Fibroblast of skin of abdomen (primary cell): ENCODE measurements at regions not wholly inside any gene's neighbourhood (a gene's known extent, or its start where the extent isn't known, plus 50 kb on each side); places are given as distances from the start of the nearest gene placed in this dataset.
"Not testable (repeated sequence)": the region's sequence is repeated elsewhere in the genome, so short reads cannot be mapped to it uniquely, and the experiment has no call there.

Experiments used
- DNase-seq: peaks from one replicate; pipeline ENCODE4 v3.0.0-alpha.2; 2013

DNA sequence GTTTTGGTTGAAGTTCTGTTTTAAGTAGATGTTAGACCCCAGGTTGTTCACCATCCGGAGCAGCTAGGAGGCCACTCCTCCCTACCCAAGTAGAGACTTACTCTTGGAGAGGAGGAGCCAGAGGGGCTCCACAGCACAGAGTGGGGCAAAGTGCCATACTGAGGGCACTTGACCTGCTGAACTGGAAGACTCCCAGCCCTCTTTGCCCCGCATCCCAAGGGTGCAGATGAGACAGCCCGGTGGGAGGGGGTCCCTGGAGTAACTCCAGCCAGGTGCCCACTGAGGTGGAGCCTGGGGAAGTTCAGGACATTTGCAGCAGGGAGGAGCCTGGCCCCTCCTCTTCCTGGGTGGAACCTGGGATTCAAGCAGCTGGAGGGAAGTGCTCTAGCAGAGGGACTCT lies 102.1 kb upstream of the GPR6 start:
- DNase-seq, result no peak

DNA sequence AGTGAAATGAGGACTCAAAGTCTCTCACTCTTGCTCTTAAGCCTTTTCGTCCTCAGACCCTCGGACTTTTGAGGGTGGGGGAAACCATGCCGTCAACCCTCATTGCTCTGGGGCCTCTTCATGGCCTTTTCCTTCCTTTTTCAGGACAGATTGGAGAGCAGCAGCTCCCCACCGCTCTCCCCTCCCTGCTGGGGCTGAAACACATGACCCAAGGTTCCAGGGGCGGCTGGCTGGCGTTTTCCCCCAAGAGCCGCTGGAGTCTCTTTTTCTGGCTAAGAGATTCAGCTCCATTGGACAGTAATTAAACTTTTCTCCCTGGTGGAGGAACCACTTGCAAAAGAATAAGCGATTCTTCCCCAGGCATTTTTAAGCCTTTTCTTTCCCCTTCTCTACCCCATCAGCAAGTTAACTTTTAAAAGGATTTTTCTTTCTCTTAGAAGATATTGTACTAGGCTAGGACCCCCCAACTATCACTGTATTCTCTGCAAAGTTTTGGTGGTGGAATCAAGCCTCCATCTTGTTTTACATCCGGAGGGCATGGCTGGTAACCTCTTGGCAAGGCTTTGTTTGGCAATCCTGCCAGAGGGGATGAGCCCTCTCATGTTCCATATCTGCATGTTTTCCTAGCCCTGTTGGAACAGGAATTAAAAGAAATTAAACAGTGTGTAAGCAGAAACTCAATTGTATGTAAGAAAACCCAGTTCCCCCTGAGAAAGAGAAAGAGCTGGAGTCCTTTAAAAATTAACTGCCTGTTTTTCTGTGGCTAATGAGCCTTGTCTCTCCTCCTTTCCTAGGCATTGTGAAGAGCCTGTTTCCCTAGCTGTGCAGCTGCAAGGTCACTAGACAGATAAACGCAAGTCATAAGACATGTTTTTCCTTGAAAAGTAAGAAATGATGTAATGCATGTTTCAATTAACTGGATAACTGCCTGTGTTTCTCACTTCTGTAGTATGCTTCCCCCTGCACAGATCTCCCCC lies 100.8 kb upstream of the GPR6 start:
- DNase-seq, result no peak

- not testable (repeated sequence) for DNase-seq
Observed at GRCh38 chr6:109878005-109878690, 100.0 kb upstream of the GPR6 start.

DNA sequence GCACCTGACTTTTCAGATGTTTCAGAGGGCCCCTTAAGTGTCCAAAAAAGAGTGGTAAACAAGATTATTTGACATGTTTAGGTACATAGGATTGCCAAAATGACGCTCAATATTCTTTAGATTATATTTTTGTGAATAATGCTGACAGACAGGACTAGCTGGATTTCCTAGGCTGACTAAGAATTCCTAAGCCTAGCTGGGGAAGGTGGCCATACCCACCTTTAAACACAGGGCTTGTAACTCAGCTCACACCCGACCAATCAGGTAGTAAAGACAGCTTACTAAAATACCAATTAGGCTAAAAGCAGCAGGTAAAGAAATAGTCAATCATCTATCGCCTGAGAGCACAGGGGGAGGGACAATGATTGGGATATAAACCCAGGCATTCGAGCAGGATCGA lies 99.0 kb upstream of the GPR6 start:
- DNase-seq, result not testable (repeated sequence)

GRCh38 chr6:109879521-109879920 lies 98.6 kb upstream of the GPR6 start:
- no peak for DNase-seq

DNA sequence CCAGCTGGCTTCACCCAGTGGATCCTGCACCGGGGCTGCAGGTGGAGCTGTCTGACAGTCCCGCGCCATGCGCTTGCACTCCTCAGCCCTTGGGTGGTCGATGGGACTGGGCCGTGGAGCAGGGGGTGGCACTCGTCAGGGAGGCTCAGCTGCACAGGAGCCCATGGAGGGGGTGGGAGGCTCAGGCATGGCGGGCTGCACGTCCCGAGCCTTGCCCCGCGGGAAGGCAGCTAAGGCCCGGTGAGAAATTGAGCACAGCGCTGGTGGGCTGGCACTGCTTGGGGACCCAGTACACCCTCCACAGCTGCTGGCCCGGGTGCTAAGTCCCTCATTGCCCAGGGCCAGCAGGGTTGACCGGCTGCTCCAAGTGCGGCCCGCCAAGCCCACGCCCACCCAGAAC lies 97.0 kb upstream of the GPR6 start:
- not testable (repeated sequence) for DNase-seq

GRCh38 chr6:109881953-109882490 lies 96.1 kb upstream of the GPR6 start:
- peak; percentile 8 for DNase-seq

GRCh38 chr6:109891924-109892323 lies 86.2 kb upstream of the GPR6 start:
- DNase-seq, result no peak

GRCh38 chr6:109892451-109893435 lies 85.4 kb upstream of the GPR6 start:
- no peak for DNase-seq

DNA sequence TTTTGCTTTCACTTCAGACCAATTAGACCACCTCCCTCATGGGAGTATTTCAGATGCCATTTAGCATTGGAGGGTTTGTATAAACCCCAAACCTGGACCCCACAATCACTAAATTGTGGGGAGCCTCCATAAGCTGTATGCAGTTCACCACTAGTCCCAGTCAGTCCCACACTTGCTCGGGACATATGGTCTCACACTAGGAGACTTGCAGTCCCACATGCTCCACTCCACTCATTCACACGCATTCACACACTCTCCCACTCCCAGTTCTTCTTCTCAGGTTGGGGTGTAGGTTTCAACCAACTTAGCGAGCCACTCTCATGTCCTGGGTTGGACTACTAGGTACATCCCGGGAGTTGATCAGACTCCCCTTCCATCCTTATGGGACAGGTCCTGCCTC lies 84.5 kb upstream of the GPR6 start:
- DNase-seq, result no peak

DNA sequence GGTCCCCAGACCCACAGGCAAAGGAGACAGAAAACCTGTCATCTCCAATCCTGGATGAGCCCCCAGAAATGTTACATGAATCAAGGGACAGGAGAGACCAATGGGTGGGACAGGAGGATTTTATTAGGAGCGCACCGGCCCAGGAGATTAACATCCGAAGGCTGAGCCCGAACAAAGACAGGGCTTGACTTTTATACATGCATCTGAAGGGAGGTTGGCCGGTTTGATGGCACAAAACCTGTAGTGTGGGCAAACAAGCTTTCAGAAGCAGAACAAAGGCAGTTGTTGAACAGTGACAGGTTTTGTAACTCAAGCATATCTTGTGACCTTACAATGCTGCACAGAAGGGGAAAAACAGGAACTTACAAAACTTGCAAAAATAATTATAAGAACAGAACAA lies 83.9 kb upstream of the GPR6 start:
- no peak for DNase-seq

- peak; percentile 41 for DNase-seq
Observed at GRCh38 chr6:109896341-109896740, 81.8 kb upstream of the GPR6 start.

GRCh38 chr6:109897025-109897424 lies 81.1 kb upstream of the GPR6 start:
- no peak for DNase-seq

DNA sequence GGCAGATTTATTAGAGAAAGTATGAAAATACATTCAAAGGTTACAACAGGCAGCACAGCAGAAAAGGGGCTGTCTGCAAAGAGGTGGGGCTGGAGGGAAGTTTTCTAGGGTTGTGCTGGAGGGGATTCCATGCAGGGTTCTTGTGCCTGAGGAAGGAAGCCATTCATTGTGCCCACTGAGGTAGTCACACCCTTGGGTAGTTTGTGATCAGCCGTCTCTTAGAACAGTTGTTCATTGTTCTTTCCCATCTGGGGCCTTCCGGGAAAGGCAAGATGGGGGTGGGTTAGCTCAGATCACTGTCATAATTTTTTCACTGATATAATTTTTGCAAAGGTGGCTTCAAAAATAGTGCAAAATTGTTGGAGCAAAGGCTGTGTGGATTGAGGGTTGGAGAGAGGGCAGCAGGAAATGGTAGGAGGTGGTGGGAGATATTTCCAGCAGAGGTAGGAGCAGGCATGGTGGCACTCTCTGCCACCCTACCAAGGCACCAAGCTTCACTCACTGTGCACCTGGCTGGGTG lies 80.5 kb upstream of the GPR6 start:
- DNase-seq, result no peak

DNA sequence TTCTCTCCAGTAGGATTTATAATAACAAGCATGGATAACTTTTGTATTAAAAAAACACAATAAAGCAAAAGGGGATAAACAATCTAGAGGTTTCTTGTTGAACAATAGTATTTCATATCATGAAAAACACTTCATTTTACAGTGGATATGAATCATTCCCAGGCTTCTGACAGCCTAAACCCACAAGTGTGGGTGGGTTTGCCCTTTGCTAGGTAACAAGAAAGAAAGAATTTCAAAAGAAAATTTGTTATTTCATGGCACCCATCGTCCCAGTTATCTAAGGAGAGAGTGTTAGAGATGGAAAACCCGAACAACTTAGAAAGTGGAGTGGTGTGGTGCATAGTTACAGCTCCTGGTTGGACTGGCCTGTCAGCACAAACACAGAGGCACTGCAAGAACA lies 76.1 kb upstream of the GPR6 start:
- DNase-seq, result no peak

- DNase-seq, result no peak
Observed at GRCh38 chr6:109902870-109903269, 75.2 kb upstream of the GPR6 start.

- DNase-seq, result no peak
Observed at GRCh38 chr6:109910571-109910970, 67.5 kb upstream of the GPR6 start.

GRCh38 chr6:109912118-109912517 lies 66.0 kb upstream of the GPR6 start:
- no peak for DNase-seq

DNA sequence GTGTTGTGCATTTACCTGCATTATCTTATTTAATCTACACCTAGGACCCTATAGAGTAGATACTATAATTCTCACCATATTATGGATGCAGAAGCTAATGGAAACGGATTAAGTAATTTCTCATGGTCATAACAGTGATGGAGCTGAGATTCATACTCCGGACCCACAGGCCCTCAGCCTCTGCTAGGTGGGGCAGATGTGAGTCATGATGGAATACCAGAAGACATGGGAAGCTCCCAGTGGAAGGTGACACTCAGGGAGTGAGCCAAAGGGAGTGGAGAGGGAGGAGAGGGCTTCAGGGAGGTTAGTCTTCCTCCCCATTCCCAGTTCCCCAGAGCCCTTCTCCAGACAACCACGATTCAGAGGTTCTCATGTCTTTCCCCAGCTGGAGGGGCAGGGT lies 65.2 kb upstream of the GPR6 start:
- DNase-seq, result no peak

GRCh38 chr6:109915748-109916147 lies 62.4 kb upstream of the GPR6 start:
- DNase-seq, result not testable (repeated sequence)

DNA sequence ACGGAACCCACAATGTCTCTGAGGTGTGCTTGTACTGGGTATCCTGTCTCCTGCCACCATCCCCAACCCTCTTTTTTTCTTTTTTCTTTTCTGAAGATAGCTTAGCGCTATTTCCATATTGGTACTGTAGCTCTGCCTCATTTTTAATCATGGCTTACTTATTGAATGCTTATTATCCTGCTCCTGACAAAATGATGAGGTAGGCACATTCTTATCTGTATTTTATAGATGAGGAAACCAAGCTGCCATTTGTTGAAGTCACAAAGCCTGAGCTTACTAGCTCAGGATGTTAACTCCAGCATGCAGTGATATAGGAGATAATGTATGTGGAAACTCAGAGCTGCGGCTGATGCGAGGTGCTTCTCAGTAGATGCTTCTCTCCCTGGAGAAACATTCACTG lies 61.4 kb upstream of the GPR6 start:
- DNase-seq, result no peak

- no peak for DNase-seq
Observed at GRCh38 chr6:109918227-109918626, 59.9 kb upstream of the GPR6 start.
